IMR-90 (cell line): ENCODE measurements at regions not wholly inside any gene's neighbourhood (a gene's known extent, or its start where the extent isn't known, plus 50 kb on each side); places are given as distances from the start of the nearest gene placed in this dataset.

ENCODE experiments used
- BHLHE40 ChIP-seq: fragments of 150-350 bp; IDR thresholded peaks from 2 replicates; pipeline ENCODE4 v1.6.1; 2016; ENCODE audit warnings: mild to moderate bottlenecking, low read depth, low read length
- MXI1 ChIP-seq: IDR thresholded peaks from 2 replicates; pipeline ENCODE4 v1.6.1; 2012; ENCODE audit warnings: low read depth, mild to moderate bottlenecking, low read length, moderate library complexity, borderline replicate concordance
- RFX5 ChIP-seq: IDR thresholded peaks from 2 replicates; pipeline ENCODE4 v1.8.0; 2012; ENCODE audit warnings: low read depth, mild to moderate bottlenecking, low read length, moderate library complexity
- TF ChIP-seq, protein P1 (sequence below): conservative IDR thresholded peaks from 2 replicates; pipeline ENCODE4 v1.5.1; 2012; ENCODE audit warnings: mild to moderate bottlenecking, low read depth, low read length, improper control_type of control experiment

GRCh38 chr19:31071136-31071855, 277.9 kb downstream of the TSHZ3 start:
- TF ChIP-seq, protein P1, sequence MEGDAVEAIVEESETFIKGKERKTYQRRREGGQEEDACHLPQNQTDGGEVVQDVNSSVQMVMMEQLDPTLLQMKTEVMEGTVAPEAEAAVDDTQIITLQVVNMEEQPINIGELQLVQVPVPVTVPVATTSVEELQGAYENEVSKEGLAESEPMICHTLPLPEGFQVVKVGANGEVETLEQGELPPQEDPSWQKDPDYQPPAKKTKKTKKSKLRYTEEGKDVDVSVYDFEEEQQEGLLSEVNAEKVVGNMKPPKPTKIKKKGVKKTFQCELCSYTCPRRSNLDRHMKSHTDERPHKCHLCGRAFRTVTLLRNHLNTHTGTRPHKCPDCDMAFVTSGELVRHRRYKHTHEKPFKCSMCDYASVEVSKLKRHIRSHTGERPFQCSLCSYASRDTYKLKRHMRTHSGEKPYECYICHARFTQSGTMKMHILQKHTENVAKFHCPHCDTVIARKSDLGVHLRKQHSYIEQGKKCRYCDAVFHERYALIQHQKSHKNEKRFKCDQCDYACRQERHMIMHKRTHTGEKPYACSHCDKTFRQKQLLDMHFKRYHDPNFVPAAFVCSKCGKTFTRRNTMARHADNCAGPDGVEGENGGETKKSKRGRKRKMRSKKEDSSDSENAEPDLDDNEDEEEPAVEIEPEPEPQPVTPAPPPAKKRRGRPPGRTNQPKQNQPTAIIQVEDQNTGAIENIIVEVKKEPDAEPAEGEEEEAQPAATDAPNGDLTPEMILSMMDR: no peak
- TF ChIP-seq MXI1 (no peak), BHLHE40 (no peak), RFX5 (no peak)
